Mesendoderm (in vitro differentiated cells): ENCODE measurements at regions not wholly inside any gene's neighbourhood (a gene's known extent, or its start where the extent isn't known, plus 50 kb on each side); places are given as distances from the start of the nearest gene placed in this dataset.

ENCODE experiments used
- DNase-seq: peaks from one replicate; pipeline ENCODE4 v3.0.0; 2013
- H2AK5ac ChIP-seq: 2 replicates; pipeline ENCODE4 v1.6.1; 2013; ENCODE audit warnings: low read length, inconsistent platforms
- H2BK120ac ChIP-seq: 2 replicates; pipeline ENCODE4 v1.6.1; 2013; ENCODE audit warnings: low read depth, mild to moderate bottlenecking, low read length, moderate library complexity, mixed read lengths
- H2BK15ac ChIP-seq: replicated peaks from 2 replicates; pipeline ENCODE4 v1.6.1; 2013; ENCODE audit warnings: low read depth, mild to moderate bottlenecking, moderate library complexity
- H2BK5ac ChIP-seq: 2 replicates; pipeline ENCODE4 v1.6.1; 2013; ENCODE audit warnings: low read length, inconsistent platforms
- H3K18ac ChIP-seq: 2 replicates; pipeline ENCODE4 v1.6.1; 2013; ENCODE audit warnings: mild to moderate bottlenecking, low read length, mixed read lengths
- H3K23ac ChIP-seq: one replicate; pipeline ENCODE4 v1.6.1; 2013; ENCODE audit warnings: low read length
- H3K27ac ChIP-seq: 2 replicates; pipeline ENCODE4 v1.5.1; 2013; ENCODE audit warnings: low read depth, mild to moderate bottlenecking, inconsistent platforms, low read length, moderate library complexity
- H3K27me3 ChIP-seq: 2 replicates; pipeline ENCODE4 v1.6.1; 2013; ENCODE audit warnings: low read length, control low read depth, mild to moderate bottlenecking, inconsistent platforms; ENCODE audit not compliant: insufficient read depth, poor library complexity
- H3K36me3 ChIP-seq: 2 replicates; pipeline ENCODE4 v1.6.1; 2013; ENCODE audit warnings: low read length, inconsistent platforms; ENCODE audit not compliant: control insufficient read depth, insufficient read depth
- H3K4ac ChIP-seq: one replicate; pipeline ENCODE4 v1.6.1; 2013; ENCODE audit warnings: low read depth, mild to moderate bottlenecking, low read length, moderate library complexity
- H3K4me1 ChIP-seq: 2 replicates; pipeline ENCODE4 v1.6.1; 2013; ENCODE audit warnings: low read depth, low read length, inconsistent platforms; ENCODE audit not compliant: control insufficient read depth
- H3K4me2 ChIP-seq: 2 replicates; pipeline ENCODE4 v1.6.1; 2013; ENCODE audit warnings: low read length
- H3K4me3 ChIP-seq: 2 replicates; pipeline ENCODE4 v1.5.1; 2013; ENCODE audit warnings: mild to moderate bottlenecking, low read length
- H3K56ac ChIP-seq: one replicate; pipeline ENCODE4 v1.6.1; 2013; ENCODE audit warnings: low read length
- H3K79me1 ChIP-seq: 2 replicates; pipeline ENCODE4 v1.6.1; 2013; ENCODE audit warnings: low read length, inconsistent platforms
- H3K79me2 ChIP-seq: 2 replicates; pipeline ENCODE4 v1.6.1; 2013; ENCODE audit warnings: mild to moderate bottlenecking, low read length; ENCODE audit not compliant: control insufficient read depth, insufficient read depth
- H3K9ac ChIP-seq: 2 replicates; pipeline ENCODE4 v1.6.1; 2013; ENCODE audit warnings: low read length, inconsistent platforms
- H4K5ac ChIP-seq: one replicate; pipeline ENCODE4 v1.6.1; 2013; ENCODE audit warnings: low read length
- H4K8ac ChIP-seq: one replicate; pipeline ENCODE4 v1.6.1; 2013; ENCODE audit warnings: low read depth, mild to moderate bottlenecking, control low read depth, low read length, moderate library complexity
- WGBS: extraction: QIAGEN DNeasy Blood & Tissue Kit; methylation state at CpG from one replicate; pipeline ENCODE4 v1.1.7; 2013; ENCODE audit warnings: low lambda C conversion rate, missing lambda C conversion rate; ENCODE audit not compliant: insufficient coverage; ENCODE audit errors: extremely low coverage; 5-methylcytosine and 5-hydroxymethylcytosine counted together

GRCh38 chr7:131252976-131253375, 74.7 kb upstream of the MKLN1 start:
- Histone ChIP-seq H2AK5ac (no peak overlapping the region), H3K23ac (no peak overlapping the region), H3K4me1 (no peaks in the 10 kb centered on the region), H3K36me3 (no peaks in the 10 kb centered on the region), H3K9ac (no peak overlapping the region), H4K8ac (no peak overlapping the region), H3K4me2 (no peak overlapping the region), H3K4ac (no peak overlapping the region), H3K79me2 (no peaks in the 10 kb centered on the region), H3K56ac (no peak overlapping the region), H3K27ac (no peak overlapping the region), H3K18ac (no peak overlapping the region), H2BK15ac (no peak overlapping the region), H2BK120ac (no peak overlapping the region), H3K79me1 (no peaks in the 10 kb centered on the region), H2BK5ac (no peak overlapping the region), H4K5ac (no peak overlapping the region), H3K4me3 (no peak overlapping the region), H3K27me3 (no peaks in the 10 kb centered on the region)
- DNase-seq: no peak
- WGBS: no CpG with 5 or more reads among the region's 1 CpG

GRCh38 chr7:131254211-131254610, 73.5 kb upstream of the MKLN1 start:
- no peak overlapping the region for H2AK5ac ChIP-seq
- H3K27ac ChIP-seq: no peak overlapping the region
- no peak overlapping the region for H2BK5ac ChIP-seq
- no peaks in the 10 kb centered on the region for H3K79me1 ChIP-seq
- no peak for DNase-seq
- no peak overlapping the region for H4K5ac ChIP-seq
- H2BK15ac ChIP-seq: no peak overlapping the region
- no peaks in the 10 kb centered on the region for H3K79me2 ChIP-seq
- H3K4me2 ChIP-seq: no peak overlapping the region
- no peak overlapping the region for H3K18ac ChIP-seq
- H3K27me3 ChIP-seq: no peaks in the 10 kb centered on the region
- H4K8ac ChIP-seq: no peak overlapping the region
- no peak overlapping the region for H3K56ac ChIP-seq
- H3K4ac ChIP-seq: no peak overlapping the region
- H3K36me3 ChIP-seq: no peaks in the 10 kb centered on the region
- no peaks in the 10 kb centered on the region for H3K4me1 ChIP-seq
- no peak overlapping the region for H3K9ac ChIP-seq
- no peak overlapping the region for H2BK120ac ChIP-seq
- no peak overlapping the region for H3K4me3 ChIP-seq
- WGBS: no CpG with 5 or more reads among the region's 2 CpGs
- H3K23ac ChIP-seq: no peak overlapping the region

DNA sequence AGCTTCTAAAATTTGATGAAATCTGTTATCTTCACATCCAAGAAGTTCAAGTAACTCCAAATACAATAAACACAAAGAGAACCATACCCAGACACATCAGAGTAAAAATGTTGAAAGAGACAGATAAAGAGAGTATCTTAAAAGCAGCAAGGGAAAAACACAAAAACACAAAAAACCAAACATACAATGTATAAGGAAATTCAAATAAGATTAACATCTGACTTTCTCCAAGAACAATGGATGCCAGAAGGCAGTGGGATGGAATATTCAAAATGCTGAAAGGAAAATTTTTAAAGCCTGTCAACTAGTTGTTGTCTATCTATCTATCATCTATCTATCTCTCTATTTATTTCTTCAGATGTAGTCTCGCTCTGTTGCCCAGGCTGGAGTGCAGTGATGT, 72.4 kb upstream of the MKLN1 start:
- no peak overlapping the region for H2BK120ac ChIP-seq
- DNase-seq: peak; percentile 6
- H2BK15ac ChIP-seq: no peak overlapping the region
- no peaks in the 10 kb centered on the region for H3K79me1 ChIP-seq
- no peaks in the 10 kb centered on the region for H3K79me2 ChIP-seq
- H3K4me3 ChIP-seq: no peak overlapping the region
- H3K9ac ChIP-seq: no peak overlapping the region
- no peaks in the 10 kb centered on the region for H3K36me3 ChIP-seq
- no peak overlapping the region for H4K8ac ChIP-seq
- H3K18ac ChIP-seq: no peak overlapping the region
- H2AK5ac ChIP-seq: no peak overlapping the region
- no CpG with 5 or more reads among the region's 1 CpG for WGBS
- H3K4me2 ChIP-seq: no peak overlapping the region
- H3K27ac ChIP-seq: no peak overlapping the region
- H3K4ac ChIP-seq: no peak overlapping the region
- no peak overlapping the region for H4K5ac ChIP-seq
- H3K56ac ChIP-seq: no peak overlapping the region
- no peak overlapping the region for H2BK5ac ChIP-seq
- H3K4me1 ChIP-seq: no peaks in the 10 kb centered on the region
- H3K23ac ChIP-seq: no peak overlapping the region
- no peaks in the 10 kb centered on the region for H3K27me3 ChIP-seq

DNA sequence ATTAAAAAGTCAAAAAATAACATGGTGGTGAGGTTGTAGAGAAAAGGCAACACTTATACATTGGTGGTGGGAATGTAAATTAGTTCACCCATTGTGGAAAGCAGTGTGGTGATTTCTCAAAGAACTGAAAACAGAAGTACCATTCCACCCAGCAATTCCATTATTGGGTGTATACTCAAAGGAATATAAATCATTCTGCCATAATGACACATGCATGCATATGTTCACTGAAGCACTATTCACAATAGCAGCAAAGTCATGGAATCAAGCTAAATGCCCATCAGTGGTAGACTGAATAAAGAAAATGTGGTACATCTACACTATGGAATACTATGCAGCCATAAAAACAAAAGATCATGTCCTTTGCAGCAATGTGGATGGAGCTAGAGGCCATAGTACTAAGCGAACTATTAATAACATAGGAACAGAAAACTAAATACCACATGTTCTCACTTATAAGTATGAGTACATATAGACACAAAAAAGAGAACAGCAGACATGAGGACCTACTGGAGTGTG, 66.1 kb upstream of the MKLN1 start:
- no peak overlapping the region for H2BK15ac ChIP-seq
- H3K79me2 ChIP-seq: no peaks in the 10 kb centered on the region
- no peaks in the 10 kb centered on the region for H3K4me1 ChIP-seq
- H3K4ac ChIP-seq: no peak overlapping the region
- no peak overlapping the region for H3K4me2 ChIP-seq
- no peak overlapping the region for H2AK5ac ChIP-seq
- no peaks in the 10 kb centered on the region for H3K27me3 ChIP-seq
- no peak overlapping the region for H2BK5ac ChIP-seq
- H3K9ac ChIP-seq: no peak overlapping the region
- no peaks in the 10 kb centered on the region for H3K36me3 ChIP-seq
- no peaks in the 10 kb centered on the region for H3K79me1 ChIP-seq
- no peak overlapping the region for H3K18ac ChIP-seq
- no peak overlapping the region for H2BK120ac ChIP-seq
- H3K27ac ChIP-seq: no peak overlapping the region
- H3K23ac ChIP-seq: no peak overlapping the region
- no peak overlapping the region for H4K8ac ChIP-seq
- H4K5ac ChIP-seq: no peak overlapping the region
- H3K4me3 ChIP-seq: no peak overlapping the region
- no peak overlapping the region for H3K56ac ChIP-seq
- no peak for DNase-seq
- WGBS: no CpG with 5 or more reads among the region's 1 CpG

- Histone ChIP-seq H3K4ac (no peak overlapping the region), H4K5ac (no peak overlapping the region), H2BK5ac (no peak overlapping the region), H3K79me2 (no peaks in the 10 kb centered on the region), H3K36me3 (no peaks in the 10 kb centered on the region), H2BK120ac (no peak overlapping the region), H3K4me1 (no peaks in the 10 kb centered on the region), H2BK15ac (no peak overlapping the region), H3K56ac (no peak overlapping the region), H3K27me3 (no peaks in the 10 kb centered on the region), H4K8ac (no peak overlapping the region), H3K27ac (no peak overlapping the region), H3K79me1 (no peaks in the 10 kb centered on the region), H2AK5ac (no peak overlapping the region), H3K4me2 (no peak overlapping the region), H3K9ac (no peak overlapping the region), H3K23ac (no peak overlapping the region), H3K18ac (no peak overlapping the region), H3K4me3 (no peak overlapping the region)
- WGBS: no CpG with 5 or more reads among the region's 4 CpGs
- DNase-seq: no peak
Observed at GRCh38 chr7:131265227-131265626, 62.4 kb upstream of the MKLN1 start.

DNA sequence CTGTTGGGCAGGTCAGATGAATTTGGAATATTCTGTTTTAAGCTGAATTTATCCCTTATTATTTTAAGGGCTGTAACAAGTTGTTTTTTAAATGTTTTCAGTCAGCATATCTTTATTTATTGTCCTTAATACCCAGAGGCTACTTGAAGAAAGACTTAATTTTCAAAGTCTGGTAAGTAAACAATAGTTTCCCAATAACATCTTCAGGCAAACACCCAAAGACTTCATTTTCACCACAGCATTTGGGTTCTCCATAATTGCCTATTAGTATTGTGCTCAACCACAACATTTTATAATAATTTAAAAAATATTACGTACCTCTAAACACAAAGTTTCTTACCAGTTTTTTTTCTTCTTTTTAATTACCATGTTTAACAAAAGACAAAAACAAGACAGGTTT, 60.0 kb upstream of the MKLN1 start:
- H2BK120ac ChIP-seq: no peak overlapping the region
- 100% methylated on average over 1 of the region's 1 CpG for WGBS
- H4K8ac ChIP-seq: no peak overlapping the region
- H3K23ac ChIP-seq: no peak overlapping the region
- no peaks in the 10 kb centered on the region for H3K79me1 ChIP-seq
- H3K18ac ChIP-seq: no peak overlapping the region
- no peak overlapping the region for H3K4me2 ChIP-seq
- no peak overlapping the region for H3K9ac ChIP-seq
- H3K27ac ChIP-seq: no peak overlapping the region
- H3K56ac ChIP-seq: no peak overlapping the region
- no peak for DNase-seq
- no peak overlapping the region for H2AK5ac ChIP-seq
- no peaks in the 10 kb centered on the region for H3K27me3 ChIP-seq
- no peak overlapping the region for H2BK5ac ChIP-seq
- no peaks in the 10 kb centered on the region for H3K4me1 ChIP-seq
- no peak overlapping the region for H3K4ac ChIP-seq
- H3K4me3 ChIP-seq: no peak overlapping the region
- H2BK15ac ChIP-seq: no peak overlapping the region
- H3K79me2 ChIP-seq: no peaks in the 10 kb centered on the region
- H4K5ac ChIP-seq: no peak overlapping the region
- H3K36me3 ChIP-seq: no peaks in the 10 kb centered on the region
